Transverse colon (tissue), 4 donors: ENCODE measurements at regions not wholly inside any gene's neighbourhood (a gene's known extent, or its start where the extent isn't known, plus 50 kb on each side); places are given as distances from the start of the nearest gene placed in this dataset.

Source experiments
- DNase-seq: peaks from one replicate; pipeline ENCODE4 v3.0.0-alpha.2; 2019
- H3K27ac ChIP-seq, 4 donors: fragments of 200-600 bp; sonication (generic); 2 replicates each; pipeline ENCODE4 v1.5.1; 2016 to 2018; ENCODE audit warnings: inconsistent platforms in 4 of 4
- H3K27me3 ChIP-seq: fragments of 200-600 bp; sonication (generic); 2 replicates; pipeline ENCODE4 v1.5.1; 2017; ENCODE audit warnings: inconsistent platforms
- H3K36me3 ChIP-seq, 4 donors: fragments of 200-600 bp; sonication (generic); 2 replicates each; pipeline ENCODE4 v1.5.1; 2017 to 2019; ENCODE audit warnings: inconsistent platforms in 4 of 4
- H3K4me1 ChIP-seq, 4 donors: fragments of 200-600 bp; sonication (generic); 2 replicates each; pipeline ENCODE4 v1.5.1; 2017 to 2020; ENCODE audit warnings: inconsistent platforms in 4 of 4
- H3K4me3 ChIP-seq, 4 donors: fragments of 200-600 bp; sonication (generic); 1 replicate in 1 of 4; 2 replicates in 3 of 4; pipeline versions ENCODE4 v1.5.1 to v1.6.1; 2017 to 2019; ENCODE audit warnings: inconsistent platforms in 4 of 4
- H3K9me3 ChIP-seq, 2 donors: fragments of 200-600 bp; sonication (generic); 2 replicates each; pipeline ENCODE4 v1.5.1; 2017 to 2019; ENCODE audit warnings: inconsistent platforms in 2 of 2
- EP300 ChIP-seq: sonication (generic); formaldehyde crosslinking; IDR thresholded peaks from one replicate; pipeline ENCODE4 v1.6.1; 2017; ENCODE audit warnings: antibody characterized with exemption, low read depth
- POLR2A ChIP-seq: fragments of 450-650 bp; IDR thresholded peaks from one replicate; pipeline ENCODE4 v1.6.1; 2016; ENCODE audit warnings: antibody characterized with exemption, mild to moderate bottlenecking, moderate library complexity
- POLR2AphosphoS5 ChIP-seq, 3 donors: sonication (generic); formaldehyde crosslinking; IDR thresholded peaks; one replicate each; pipeline ENCODE4 v1.6.1; 2016; ENCODE audit warnings: antibody characterized with exemption in 3 of 3
- WGBS, 2 donors: methylation state at CpG; one replicate each; pipeline ENCODE4 v1.1.5; 2018; ENCODE audit warnings: low coverage in 1 of 2; 5-methylcytosine and 5-hydroxymethylcytosine counted together
- in situ Hi-C, 4 donors: fragments of 200-750 bp; cut with MboI; loops; one replicate each; pipeline versions ENCODE4 v1.15.0 to v1.15.1; 2017; ENCODE audit warnings: low sequenced_read_pairs in 3 of 4, low pct_ligation_motif_present in 1 of 4, low pct_unique_long_range_greater_than_20kb in 1 of 4
- intact Hi-C: fragments of 100-400 bp; cut with DNase I; formaldehyde crosslinking; loops from one replicate; pipeline ENCODE4 v1.15.1; 2023; ENCODE audit warnings: low total_unique reads
- TF ChIP-seq, protein P1 (sequence below), 5 experiments: fragments of 200-600 bp in 3 of 5; fragments of 450-650 bp in 2 of 5; sonication (generic) in 3 of 5; IDR thresholded peaks; 1 replicate in 2 of 5; 2 replicates in 3 of 5; pipeline ENCODE4 v1.5.1; 2016 to 2017; ENCODE audit warnings: antibody characterized with exemption in 5 of 5, inconsistent platforms in 3 of 5, mild to moderate bottlenecking in 2 of 5, moderate library complexity in 1 of 5

DNA sequence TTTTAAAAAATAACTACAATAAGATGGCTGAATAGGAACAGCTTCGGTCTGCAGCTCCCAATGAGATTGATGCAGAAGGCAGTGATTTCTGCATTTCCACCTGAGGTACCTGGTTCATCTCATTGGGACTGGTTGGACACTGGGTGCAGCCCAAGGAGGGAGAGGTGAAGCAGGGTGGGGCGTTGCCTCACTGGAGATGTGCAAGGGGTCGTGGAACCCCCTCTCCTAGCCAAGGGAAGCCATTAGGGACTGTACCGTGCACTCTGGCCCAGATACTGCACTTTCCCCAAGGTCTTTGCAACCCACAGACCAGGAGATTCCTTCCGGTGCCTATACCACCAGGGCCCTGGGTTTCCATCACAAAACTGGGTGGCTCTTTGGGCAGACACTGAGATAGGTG lies 640.1 kb downstream of the IQCM start:
- H3K27ac ChIP-seq = no peak overlapping the region
- H3K9me3 ChIP-seq = no peaks in the 10 kb centered on the region
- WGBS, 2 donors = 40 to 85% methylated on average over 1 to 5 of the region's 5 CpGs
- H3K27me3 ChIP-seq = no peaks in the 10 kb centered on the region
- intact Hi-C loops (no loop called here), in situ Hi-C loops (no loop called here)
- no peaks in the 10 kb centered on the region for H3K36me3 ChIP-seq
- no peaks in the 10 kb centered on the region for H3K4me1 ChIP-seq
- H3K4me3 ChIP-seq = no peak overlapping the region
- TF ChIP-seq EP300 = no peak
- TF ChIP-seq, protein P1, sequence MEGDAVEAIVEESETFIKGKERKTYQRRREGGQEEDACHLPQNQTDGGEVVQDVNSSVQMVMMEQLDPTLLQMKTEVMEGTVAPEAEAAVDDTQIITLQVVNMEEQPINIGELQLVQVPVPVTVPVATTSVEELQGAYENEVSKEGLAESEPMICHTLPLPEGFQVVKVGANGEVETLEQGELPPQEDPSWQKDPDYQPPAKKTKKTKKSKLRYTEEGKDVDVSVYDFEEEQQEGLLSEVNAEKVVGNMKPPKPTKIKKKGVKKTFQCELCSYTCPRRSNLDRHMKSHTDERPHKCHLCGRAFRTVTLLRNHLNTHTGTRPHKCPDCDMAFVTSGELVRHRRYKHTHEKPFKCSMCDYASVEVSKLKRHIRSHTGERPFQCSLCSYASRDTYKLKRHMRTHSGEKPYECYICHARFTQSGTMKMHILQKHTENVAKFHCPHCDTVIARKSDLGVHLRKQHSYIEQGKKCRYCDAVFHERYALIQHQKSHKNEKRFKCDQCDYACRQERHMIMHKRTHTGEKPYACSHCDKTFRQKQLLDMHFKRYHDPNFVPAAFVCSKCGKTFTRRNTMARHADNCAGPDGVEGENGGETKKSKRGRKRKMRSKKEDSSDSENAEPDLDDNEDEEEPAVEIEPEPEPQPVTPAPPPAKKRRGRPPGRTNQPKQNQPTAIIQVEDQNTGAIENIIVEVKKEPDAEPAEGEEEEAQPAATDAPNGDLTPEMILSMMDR (IDR thresholded peaks at IDR 0.05) = no peak
- TF ChIP-seq POLR2A = no peak
- TF ChIP-seq POLR2AphosphoS5 (IDR thresholded peaks at IDR 0.05) = no peak
- no peak for DNase-seq

DNA sequence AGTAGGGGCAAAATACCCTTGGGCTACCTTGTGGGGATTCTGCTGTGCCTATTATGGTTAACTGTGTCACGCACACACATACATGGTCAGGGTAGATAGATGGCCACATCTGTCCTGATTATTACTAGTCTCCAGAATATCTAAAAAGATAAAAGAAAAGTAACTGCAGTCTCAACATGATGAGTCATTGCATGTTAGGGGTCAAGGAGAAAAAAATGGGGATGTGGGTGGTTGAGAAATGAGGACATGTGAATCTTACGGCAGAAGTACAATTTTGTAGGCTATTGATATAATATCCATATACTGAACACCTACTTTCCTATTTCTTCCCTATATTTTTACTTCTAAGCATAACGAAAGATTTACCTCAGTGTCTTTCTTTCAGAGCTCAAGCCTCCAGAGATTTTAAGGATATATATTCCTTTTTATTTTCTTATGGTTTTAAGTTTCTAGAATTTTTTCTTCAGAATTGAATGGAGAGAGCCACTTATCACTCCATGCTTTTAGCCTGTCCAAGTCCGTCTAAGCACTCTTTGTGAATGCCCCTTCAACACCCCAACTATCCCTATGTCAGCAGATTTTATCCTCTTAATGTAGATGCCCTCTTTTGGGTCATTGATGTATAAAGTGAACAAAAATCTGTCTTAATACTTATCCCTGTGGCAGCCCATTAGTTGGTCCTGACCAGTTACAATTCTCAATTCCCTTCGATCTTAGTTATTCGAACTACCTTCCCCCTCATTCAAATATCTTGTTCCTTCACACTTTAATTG lies 642.2 kb downstream of the IQCM start:
- no peaks in the 10 kb centered on the region for H3K27me3 ChIP-seq
- no peak overlapping the region for H3K4me3 ChIP-seq
- in situ Hi-C loops = no loop called here
- intact Hi-C loops = no loop called here
- no peaks in the 10 kb centered on the region for H3K36me3 ChIP-seq
- no peak overlapping the region for H3K27ac ChIP-seq
- WGBS, 2 donors = 87 to 93% methylated on average over 6 of the region's 6 CpGs
- TF ChIP-seq POLR2A = no peak
- no peak for TF ChIP-seq EP300
- TF ChIP-seq, protein P1 (IDR thresholded peaks at IDR 0.05) = no peak
- TF ChIP-seq POLR2AphosphoS5 (IDR thresholded peaks at IDR 0.05) = no peak
- no peaks in the 10 kb centered on the region for H3K4me1 ChIP-seq
- H3K9me3 ChIP-seq = no peaks in the 10 kb centered on the region
- DNase-seq = no peak

DNA sequence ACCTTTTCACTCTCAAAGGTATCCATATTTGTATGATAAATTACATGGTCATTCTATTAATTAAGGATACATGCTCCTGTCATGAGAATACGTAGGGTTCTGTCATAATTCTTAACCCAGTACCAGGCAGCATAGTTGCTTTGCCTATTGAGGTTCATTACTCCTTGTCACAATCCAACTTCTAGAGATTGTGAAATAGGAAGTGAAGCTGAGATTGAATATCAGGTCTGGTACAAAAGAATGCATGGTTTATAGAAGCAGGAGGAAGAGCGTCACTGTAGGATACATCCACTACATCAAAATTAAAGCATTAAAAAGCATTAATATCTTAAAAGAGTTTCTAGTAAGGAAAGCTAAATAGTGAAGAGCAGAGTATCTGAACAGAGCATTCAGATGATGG lies 647.0 kb downstream of the IQCM start:
- TF ChIP-seq, protein P1 (IDR thresholded peaks at IDR 0.05) = no peak
- TF ChIP-seq POLR2AphosphoS5 (IDR thresholded peaks at IDR 0.05) (no peak), POLR2A (no peak), EP300 (no peak)
- no peaks in the 10 kb centered on the region for H3K4me1 ChIP-seq
- H3K27me3 ChIP-seq = no peaks in the 10 kb centered on the region
- no peak for DNase-seq
- no peaks in the 10 kb centered on the region for H3K36me3 ChIP-seq
- in situ Hi-C loops = no loop called here
- H3K9me3 ChIP-seq = no peaks in the 10 kb centered on the region
- H3K4me3 ChIP-seq = no peak overlapping the region
- WGBS, 2 donors = 89 to 90% methylated on average over 2 of the region's 2 CpGs
- H3K27ac ChIP-seq = no peak overlapping the region
- intact Hi-C loops = no loop called here

DNA sequence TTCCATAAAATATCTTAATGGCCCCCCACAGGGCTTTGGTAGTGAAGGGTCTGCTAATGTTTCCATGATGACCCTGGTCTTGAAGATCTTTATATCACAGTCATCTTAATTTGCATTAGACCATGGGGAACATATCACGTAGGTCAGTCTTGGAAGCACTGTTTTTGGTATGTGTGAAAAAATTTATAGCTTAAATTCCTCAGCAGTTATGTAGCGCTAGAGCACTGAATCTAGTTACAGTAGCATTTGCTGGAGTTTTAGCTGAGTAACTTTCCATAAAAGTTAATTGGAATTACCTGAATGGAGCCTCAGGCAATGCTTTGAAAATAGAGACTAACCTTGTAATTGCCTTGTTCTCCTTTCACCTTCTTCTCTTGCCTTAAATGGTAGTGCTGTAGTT lies 648.8 kb downstream of the IQCM start:
- no peak overlapping the region for H3K4me3 ChIP-seq
- no peak overlapping the region for H3K27ac ChIP-seq
- H3K4me1 ChIP-seq = no peaks in the 10 kb centered on the region
- no peaks in the 10 kb centered on the region for H3K9me3 ChIP-seq
- no peak for TF ChIP-seq POLR2A
- no peak for TF ChIP-seq POLR2AphosphoS5 (IDR thresholded peaks at IDR 0.05)
- TF ChIP-seq, protein P1 (IDR thresholded peaks at IDR 0.05) = no peak
- no peak for TF ChIP-seq EP300
- no peaks in the 10 kb centered on the region for H3K27me3 ChIP-seq
- intact Hi-C loops (no loop called here), in situ Hi-C loops (no loop called here)
- WGBS, 2 donors = 41 to 63% methylated on average over 2 of the region's 2 CpGs
- no peak for DNase-seq
- no peaks in the 10 kb centered on the region for H3K36me3 ChIP-seq
